Dedifferentiated amniotic fluid mesenchymal stem cell (primary cell): ENCODE measurements at regions not wholly inside any gene's neighbourhood (a gene's known extent, or its start where the extent isn't known, plus 50 kb on each side); places are given as distances from the start of the nearest gene placed in this dataset.
A peak's percentile ranks its signal among the peaks of the same experiment; 100 is the strongest.
"Not testable (repeated sequence)": the region's sequence is repeated elsewhere in the genome, so short reads cannot be mapped to it uniquely, and the experiment has no call there.

ENCODE experiments used
- DNase-seq: peaks from one replicate; pipeline ENCODE4 v3.0.0-alpha.2; 2016; ENCODE audit errors: extremely low spot score

DNA sequence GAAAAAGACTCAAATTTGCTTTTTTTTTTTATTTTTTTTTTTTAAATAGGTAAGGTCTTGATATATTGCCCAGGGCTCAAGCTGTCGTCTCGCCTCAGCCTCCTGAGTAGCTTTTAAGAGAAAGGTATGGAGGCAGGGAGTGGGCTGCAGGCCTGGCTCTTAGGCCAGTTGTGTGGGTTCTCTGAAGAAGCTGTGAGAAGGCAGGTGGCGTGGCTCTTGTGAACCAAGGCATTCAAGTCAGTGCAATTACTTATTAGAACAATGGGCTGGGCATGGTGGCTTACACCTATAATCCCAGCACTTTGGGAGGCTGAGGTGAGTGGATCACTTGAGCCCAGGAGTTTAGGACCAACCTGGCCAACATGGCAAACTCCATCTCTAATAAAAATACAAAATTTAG lies 244.0 kb upstream of the SFRP2 start:
- no peak for DNase-seq

DNA sequence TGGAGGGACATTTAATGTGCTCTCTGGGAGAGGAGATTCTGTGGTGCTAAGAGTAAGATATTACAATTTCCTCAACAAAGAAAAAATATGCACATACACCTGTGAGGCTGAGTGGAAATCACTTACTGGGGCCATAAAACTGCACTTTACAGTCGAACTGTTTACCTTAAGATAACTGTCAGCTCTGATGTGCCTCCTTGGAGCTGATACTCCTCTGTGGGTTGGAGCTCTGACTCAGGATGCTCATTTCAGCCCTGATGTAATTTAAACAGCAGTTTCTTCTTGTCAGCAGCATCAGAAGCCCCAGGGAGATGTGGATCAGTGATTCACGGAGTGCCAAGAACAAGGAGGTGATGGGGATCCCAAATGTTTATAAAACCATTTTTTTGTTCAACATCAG lies 241.9 kb upstream of the SFRP2 start:
- no peak for DNase-seq

DNA sequence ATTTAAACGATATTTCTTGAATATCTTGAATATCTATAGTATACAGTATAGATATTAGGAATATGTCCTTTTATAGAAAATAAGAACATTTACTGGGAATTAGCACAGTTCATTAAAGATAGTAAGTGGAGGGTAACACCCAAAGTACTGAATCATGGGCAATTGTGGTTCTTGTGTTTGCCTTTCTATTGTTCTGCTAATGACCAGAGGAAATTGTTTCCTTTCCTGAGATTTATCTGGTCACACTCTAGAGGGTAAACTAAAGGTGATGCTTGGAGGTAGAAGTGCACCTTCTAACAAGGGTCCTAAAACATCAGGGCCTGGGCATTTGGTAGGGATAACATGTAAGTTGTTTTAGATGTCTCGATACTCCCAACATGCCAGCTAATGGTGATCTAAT lies 241.3 kb upstream of the SFRP2 start:
- no peak for DNase-seq

DNA sequence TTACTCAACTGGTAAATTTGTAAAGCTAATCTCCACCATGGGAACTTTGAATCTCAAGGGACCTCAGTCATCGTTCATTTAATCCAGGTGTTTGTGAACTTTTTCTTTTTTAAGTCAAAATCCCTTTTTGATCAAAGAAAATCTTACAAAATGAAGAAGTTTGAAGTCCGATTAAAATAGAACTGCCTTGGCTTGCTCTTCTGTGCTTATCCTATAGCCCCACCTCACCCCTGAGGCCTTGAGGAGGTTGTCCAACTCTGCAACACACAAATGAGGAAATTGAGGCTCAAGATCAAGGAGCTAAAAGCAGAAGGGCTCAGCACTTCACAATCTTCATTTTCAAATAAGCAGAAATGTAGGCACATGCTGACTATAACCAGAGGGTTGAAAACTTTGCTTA lies 240.3 kb upstream of the SFRP2 start:
- no peak for DNase-seq

DNA sequence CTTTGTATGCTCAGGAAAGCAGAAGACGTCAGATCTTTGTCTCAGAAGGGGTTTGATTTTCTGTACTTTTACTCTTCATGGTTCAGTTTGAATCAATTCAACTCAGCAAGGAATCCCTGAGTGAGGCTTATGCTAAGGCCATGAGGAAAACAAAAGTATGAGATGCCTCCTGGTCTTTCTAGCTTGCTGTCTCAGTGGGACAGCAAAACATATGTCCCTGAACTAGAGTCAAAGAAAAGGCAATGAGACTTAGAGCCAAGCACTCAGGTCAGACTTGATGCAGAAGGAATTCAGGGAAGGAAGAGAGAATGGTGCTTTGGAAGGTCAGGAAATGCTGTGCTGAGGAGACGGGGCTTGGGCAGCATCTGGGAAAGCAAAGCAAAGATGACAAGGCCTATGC lies 236.2 kb upstream of the SFRP2 start:
- DNase-seq: no peak

DNA sequence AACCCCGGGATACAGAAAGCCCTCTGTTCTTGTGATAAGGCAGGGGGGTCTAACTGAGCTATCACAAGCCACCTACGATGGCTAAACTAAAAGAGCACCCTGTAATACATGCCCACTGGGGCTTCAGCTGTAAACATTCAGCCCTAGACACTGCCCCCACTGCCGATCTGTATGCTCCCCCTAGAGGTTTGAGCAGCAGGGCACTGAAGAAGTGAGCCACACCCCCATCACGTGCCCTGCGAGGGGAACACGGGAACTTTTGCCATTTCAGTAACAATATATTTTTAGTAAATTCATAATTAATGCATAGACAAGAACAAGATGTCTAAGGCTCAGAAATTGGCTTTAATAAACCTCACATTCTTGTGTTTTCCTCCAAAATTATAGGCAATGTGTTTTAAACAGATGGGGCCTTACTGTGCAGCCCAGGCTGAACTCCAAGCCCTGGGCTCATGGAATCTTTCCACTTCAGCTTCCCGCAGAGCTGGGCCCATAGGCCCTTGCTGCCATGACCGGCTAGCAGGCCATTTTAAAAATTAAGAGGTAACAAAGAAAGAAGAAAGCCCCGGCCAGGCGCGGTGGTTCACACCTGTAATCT lies 235.3 kb upstream of the SFRP2 start:
- DNase-seq: no peak

DNA sequence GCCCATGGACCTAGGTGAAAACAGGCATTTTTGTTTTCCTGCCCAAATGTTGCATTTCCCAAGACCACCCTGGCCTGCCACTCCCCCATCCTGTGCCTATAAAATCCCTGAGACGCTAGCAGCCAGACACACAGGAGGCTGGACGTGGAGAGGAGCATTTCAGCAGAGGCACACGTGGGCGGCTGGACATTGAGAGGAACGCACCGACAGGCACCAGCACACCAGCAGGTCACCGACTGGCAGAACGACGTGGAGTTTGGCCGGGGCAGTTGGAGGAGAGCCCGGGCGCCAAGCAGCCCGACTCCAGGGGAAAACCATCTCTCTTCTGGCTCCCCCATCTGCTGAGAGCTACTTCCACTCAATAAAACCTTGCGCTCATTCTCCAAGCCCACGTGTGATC lies 234.8 kb upstream of the SFRP2 start:
- DNase-seq: not testable (repeated sequence)

DNA sequence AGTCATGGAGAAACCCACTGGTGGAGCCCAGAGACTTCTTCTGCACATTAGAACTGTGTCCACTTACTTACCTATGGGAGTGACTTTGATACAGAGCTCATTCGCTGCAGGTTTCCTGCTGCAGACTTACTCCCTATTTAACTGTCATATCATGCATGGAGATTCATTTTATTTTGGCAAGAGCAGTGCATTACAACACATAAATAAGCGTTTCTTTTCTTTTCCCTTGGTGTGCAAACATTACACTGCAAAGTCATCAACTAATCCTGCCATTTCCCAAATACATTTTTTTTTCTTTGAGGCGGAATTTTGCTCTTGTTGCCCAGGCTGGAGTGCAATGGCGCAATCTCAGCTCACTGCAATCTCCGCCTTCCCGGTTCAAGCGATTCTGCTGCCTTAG lies 230.9 kb upstream of the SFRP2 start:
- no peak for DNase-seq

DNA sequence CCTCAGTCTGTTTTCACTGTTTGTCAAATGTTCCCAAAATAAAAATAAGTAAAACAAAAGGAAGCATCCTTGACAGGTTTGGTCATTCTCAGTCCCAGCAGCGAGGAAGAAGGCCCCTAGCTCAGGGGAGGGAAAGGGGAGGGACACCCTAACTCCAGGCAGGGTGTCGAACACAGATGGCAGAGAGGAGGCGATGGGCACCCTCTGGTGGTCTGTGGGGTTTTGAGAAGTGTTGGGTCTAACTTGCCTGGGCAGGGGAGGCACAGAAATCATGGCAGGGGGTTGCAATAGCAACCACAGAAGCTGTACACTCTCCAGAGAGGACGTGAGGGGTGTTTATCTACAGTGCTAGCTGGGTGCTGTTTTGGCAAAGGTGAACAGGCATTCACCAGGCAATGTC lies 229.8 kb upstream of the SFRP2 start:
- DNase-seq: no peak

DNA sequence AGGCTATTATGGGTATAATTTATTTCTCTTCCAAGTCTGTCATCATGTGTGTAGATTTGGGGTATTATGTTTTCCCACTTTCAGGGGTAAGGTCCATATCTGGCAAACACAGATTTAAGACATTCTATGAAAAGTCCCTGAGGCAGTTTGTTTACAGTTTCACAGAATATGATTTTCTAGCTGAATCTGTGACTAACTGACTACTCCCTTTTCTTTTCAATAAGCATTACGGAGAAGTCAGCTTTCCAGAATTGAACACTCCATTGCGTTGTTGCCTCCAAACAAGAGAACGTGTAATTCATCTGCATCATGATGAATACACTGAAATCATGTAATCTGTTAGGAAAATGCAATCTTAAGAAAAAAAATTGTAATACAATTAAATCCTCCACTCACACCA lies 226.7 kb upstream of the SFRP2 start:
- no peak for DNase-seq

DNA sequence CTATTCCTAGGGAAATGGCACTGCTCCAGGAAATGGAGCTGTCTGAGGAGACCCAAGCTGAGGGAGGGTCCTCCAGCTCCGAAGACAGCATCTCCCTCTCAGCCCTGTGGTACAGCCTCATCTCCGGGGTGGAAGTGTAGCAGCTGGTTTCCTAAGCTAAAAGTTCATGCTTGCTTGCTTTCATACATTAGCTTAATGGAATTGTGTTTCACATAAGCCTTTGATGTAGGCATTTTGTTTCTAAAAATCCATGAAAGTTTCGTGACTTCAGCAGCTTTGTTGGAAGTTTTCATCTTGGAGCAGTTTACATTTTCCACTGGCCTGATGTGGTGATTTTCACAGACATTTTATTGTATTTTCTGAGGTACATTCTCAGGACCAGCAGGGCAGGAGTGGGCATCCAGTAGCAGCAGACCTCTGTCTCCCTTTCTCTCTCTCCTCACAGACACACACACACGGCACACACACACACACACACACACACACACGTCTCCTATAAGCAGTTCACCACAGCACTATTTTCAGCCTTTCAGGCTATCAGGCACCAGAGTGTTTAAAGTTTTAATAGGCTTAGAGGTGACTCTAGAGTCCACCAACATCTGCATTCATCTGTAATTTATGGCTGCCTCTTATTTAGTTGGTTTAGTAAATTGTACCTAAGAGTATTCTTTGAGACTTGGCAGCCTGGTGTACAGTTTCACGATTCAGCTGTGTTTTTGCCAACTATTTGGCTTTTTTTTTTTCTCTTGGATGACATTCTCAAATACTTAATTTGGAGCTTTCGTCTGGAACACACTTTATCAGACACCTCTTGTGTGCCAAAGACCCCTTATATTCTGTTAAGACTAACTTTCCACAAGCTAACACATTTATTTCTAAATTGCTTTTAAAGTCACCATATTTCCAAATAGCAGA lies 225.8 kb upstream of the SFRP2 start:
- no peak for DNase-seq

DNA sequence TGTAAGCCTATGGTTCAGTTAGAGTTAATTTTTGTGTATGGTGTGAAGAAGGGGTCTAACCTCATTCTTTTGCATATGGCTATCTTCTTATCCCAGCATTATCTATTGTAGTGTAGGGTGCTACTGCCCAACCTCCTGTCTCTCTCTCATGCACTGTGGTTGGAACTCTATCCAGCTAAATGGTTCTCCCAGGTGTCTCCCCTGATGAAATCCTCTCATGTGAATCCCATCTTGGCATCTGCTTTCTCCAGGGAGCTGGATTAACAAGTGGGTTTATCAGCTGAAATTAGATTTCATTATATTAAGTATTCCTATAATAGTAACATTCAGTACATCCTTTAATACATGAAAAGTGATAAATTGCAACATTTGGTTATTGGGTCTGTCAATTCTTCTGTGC lies 224.7 kb upstream of the SFRP2 start:
- DNase-seq: no peak

DNA sequence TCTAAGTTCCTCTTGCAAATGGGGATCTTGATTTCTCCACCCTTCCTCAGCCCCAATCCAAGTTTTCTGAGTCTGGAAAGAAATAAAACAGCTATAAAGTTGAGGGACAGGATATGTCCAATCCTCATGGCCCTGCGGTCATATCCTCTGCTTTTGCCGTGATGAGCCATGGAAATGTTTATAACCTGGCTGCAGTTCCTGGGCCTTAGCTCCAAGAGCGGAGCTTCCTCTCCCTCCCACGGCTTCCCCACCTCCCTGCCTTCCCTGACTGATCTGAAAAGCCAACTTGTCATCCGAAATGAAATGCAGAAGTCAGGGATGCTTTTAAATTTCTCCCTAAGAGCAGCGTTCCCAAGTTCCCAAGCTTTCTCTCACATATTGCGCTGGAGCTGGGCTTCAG lies 221.5 kb upstream of the SFRP2 start:
- no peak for DNase-seq

DNA sequence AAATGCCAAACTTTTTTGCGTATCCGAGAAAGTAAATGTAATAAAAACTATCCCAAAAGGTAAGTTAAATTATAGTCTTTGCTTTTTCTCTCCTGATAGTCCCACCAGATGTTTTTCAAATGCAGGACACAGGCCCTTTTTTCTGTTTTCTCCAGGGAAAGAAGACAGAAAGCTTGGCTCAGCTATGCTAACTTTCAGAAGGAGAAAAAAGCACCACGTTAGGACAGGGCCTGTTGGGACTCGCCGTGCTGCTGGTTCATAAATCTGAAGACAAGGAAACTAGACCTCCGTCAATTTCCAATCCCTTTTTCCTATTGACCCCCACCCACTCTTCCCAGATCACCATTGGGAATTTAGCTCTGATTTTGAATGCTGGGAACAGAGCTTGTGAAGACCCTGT lies 220.9 kb upstream of the SFRP2 start:
- DNase-seq: no peak

DNA sequence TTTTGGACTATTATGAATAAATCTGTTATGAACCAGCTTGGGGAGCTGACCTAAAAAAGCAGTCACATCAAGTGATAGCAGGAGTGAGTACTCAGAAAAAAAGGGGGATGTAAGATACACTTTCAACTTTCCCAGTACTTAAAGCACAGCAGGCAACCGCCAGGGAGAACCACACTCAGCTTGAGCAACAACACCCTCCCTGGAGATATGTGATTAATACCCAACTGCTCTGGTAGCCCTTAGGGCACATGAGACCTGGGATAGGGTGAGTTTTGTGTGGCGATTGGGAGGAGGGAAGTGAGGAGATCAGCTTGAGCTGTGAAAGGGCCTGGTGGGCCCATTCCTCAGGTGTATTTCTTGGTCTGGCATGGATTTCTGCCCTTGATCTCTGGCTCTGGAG lies 220.3 kb upstream of the SFRP2 start:
- DNase-seq: no peak

DNA sequence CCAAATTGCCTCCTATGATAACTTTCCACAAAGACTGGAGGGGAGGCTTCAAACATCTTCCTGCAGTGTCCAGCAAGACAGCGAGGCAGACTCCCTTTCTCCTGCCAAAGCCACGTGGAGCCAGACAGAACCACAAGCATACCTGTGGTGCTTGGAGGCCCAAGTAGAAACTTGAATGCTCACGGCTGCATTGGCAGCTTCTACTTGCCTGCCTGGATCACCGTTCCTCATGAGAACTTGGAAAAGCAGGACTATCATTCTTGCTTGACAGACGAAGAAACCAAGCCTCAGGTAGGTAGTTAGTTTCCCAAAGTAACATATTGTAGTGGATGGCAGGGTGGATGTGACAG lies 216.3 kb upstream of the SFRP2 start:
- DNase-seq: no peak

DNA sequence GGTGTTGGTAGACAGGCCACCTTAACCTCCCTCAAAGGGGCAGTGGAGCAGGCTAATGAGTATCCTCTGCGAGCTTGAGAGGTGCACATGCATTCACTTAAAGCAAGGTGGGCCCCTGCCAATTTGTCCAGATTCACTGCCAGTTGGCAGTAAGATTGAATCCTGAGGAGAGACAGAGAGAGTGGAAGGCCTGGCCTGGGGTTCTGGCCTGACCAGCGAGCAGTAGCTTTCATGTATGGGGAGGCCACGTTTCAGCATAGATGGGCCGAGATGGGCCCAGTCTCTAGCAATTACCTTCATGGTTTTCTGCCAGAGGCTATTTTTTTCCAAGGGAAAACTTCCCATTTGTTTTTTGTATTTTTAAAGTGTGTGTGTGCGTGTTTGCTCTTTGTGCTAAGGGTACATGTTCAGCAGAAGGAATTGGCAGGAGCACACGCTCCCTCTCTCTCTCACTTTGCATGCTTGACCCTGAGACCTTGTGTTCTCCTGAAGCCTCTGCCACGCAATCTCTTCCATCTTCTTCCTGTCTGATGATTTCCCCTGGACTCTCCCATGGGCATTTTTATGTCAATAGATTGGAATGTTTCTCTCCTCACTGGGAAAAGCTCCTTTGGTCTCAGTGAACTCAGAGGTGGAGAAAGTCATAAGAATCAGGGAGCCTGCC lies 215.8 kb upstream of the SFRP2 start:
- DNase-seq: peak; percentile 66

DNA sequence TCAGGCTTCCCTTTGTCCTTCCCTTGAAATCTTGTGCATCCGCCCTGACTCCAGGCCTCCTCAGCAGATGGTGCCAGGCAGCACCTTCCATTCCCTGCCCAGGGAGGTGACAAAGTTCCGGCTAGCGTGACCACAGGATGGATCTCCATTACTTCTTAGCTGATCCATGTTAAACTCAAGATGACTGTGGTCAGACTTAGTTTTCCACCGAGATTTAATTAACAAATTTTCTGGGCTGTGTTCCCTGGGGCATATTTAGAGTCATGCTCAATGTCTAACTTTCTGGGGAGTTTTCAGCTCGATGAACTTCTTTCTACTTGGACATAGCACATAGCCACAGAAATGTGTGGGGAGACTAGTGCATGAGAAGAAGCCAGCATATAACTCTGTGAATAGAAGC lies 215.1 kb upstream of the SFRP2 start:
- peak; percentile 35 for DNase-seq

DNA sequence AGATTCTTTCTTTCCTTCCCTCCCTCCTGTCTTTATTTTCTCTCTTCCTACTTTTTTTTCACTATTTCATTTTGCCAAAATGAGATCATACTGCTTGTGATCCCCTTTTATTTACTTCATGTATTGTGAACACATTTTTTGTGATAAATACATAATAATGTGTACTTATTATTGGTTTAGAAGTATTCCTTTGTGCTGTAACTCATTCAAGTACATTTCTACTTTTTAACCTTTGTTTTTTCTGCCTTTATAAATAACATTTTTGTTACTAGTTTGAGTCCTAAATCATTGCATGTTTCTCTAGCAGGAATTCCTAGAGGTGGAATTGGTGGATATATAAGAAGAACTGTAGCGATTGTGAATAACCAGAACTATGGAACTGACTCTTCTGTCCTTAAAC lies 214.5 kb upstream of the SFRP2 start:
- DNase-seq: no peak

DNA sequence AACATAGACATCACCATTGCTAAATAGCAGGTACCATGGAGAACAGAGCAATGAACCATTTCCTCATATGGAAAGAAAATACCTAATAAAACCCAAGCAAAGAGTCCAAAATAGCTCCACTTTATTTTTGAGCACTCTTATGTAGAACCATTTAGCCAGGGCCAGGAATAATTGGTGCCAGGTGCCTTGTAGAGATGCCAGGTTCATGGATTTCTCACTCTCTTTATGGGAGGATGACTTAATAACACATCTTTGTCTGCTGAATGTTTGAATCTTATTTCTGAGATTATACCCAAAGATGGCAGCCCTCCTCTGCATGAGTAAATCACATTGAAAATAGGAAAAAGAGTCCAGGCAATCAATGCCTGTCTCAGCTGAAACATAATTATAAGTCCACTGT lies 212.3 kb upstream of the SFRP2 start:
- DNase-seq: no peak

DNA sequence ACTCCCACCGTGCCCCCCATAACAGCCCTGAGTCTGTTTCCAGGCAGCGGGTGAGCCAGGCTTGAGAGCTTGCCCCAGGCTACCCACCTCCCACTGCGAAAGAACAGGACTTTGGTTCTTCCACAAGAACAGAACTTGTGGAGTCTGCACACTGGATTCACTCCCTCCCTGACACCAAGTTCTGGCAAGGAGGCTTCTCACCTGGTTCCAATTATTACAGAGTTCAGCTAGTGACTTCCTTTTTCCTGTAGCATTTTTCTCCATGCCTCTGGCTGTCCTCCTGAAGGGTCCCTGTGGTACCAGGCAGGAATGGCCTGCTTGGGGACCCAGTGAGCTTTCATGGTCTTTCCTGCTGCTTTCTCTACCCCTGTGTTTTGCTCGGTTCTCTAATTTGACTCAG lies 208.6 kb upstream of the SFRP2 start:
- no peak for DNase-seq

DNA sequence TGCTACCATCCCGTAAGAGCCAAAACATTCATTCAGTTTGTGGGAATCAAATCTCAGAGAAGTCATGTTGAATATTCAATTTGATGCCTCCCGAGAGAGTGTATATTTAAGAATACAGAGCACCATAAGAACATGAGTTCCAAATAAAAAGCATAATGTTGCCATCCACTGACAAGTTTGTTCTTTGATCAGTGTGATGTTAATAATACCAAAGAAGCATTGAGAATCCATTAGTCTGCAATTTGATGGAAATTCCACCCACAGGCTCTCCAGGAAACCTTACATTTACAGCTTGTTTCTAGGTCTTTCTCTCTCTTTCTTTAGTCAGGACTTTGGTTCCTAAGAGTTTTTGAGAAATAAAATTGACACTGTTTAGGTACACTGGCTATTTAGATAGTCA lies 200.6 kb upstream of the SFRP2 start:
- no peak for DNase-seq
